ENCODE measurements at regions not wholly inside any gene's neighbourhood (a gene's known extent, or its start where the extent isn't known, plus 50 kb on each side); places are given as distances from the start of the nearest gene placed in this dataset.

- no peak for DNase-seq (ENCODE audit: low spot score in 2 of 2)
- H3K27me3 ChIP-seq, result peaks cover 0 to 2% of the 10 kb centered on the region in 2 donors
- no peaks in the 10 kb centered on the region for H3K9me3 ChIP-seq
- no peak overlapping the region for H3K4me3 ChIP-seq
- H3K27ac ChIP-seq, result no peak overlapping the region
- H3K36me3 ChIP-seq, result no peaks in the 10 kb centered on the region
- TF ChIP-seq POLR2A (IDR thresholded peaks at IDR 0.05), result no peak
- TF ChIP-seq EP300 (IDR thresholded peaks at IDR 0.05), result no peak
- no peak for TF ChIP-seq CTCF (IDR thresholded peaks at IDR 0.05)
- 78 to 80% methylated on average over 1 of the region's 1 CpG for WGBS, 2 donors
- H3K4me1 ChIP-seq, result no peaks in the 10 kb centered on the region
These were observed 152.2 kb downstream of the CBLL2 start for GRCh38 chrX:22424919-22425318.

GRCh38 chrX:22429704-22430103, 157.0 kb downstream of the CBLL2 start:
- Histone ChIP-seq H3K36me3 (no peaks in the 10 kb centered on the region), H3K9me3 (no peaks in the 10 kb centered on the region), H3K27me3 (no peaks in the 10 kb centered on the region), H3K4me3 (no peak overlapping the region), H3K27ac (no peak overlapping the region), H3K4me1 (no peaks in the 10 kb centered on the region)
- DNase-seq (ENCODE audit: low spot score in 2 of 2), result no peak
- no peak for TF ChIP-seq EP300 (IDR thresholded peaks at IDR 0.05)
- no peak for TF ChIP-seq CTCF (IDR thresholded peaks at IDR 0.05)
- no peak for TF ChIP-seq POLR2A (IDR thresholded peaks at IDR 0.05)
- WGBS, 2 donors, result 84% methylated on average over 3 of the region's 3 CpGs

- Histone ChIP-seq H3K27me3 (no peaks in the 10 kb centered on the region), H3K27ac (no peak overlapping the region), H3K36me3 (no peaks in the 10 kb centered on the region), H3K4me3 (no peak overlapping the region), H3K9me3 (no peaks in the 10 kb centered on the region), H3K4me1 (no peaks in the 10 kb centered on the region)
- no peak for DNase-seq (ENCODE audit: low spot score in 2 of 2)
- 83 to 86% methylated on average over 5 of the region's 5 CpGs for WGBS, 2 donors
- no peak for TF ChIP-seq CTCF (IDR thresholded peaks at IDR 0.05)
- no peak for TF ChIP-seq POLR2A (IDR thresholded peaks at IDR 0.05)
- no peak for TF ChIP-seq EP300 (IDR thresholded peaks at IDR 0.05)
These were observed 158.0 kb downstream of the CBLL2 start for GRCh38 chrX:22430701-22431100.

- Histone ChIP-seq H3K9me3 (no peaks in the 10 kb centered on the region), H3K27me3 (no peaks in the 10 kb centered on the region), H3K27ac (no peak overlapping the region), H3K4me1 (no peaks in the 10 kb centered on the region), H3K4me3 (no peak overlapping the region), H3K36me3 (no peaks in the 10 kb centered on the region)
- DNase-seq (ENCODE audit: low spot score in 2 of 2), result no peak
- no peak for TF ChIP-seq CTCF (IDR thresholded peaks at IDR 0.05)
- TF ChIP-seq EP300 (IDR thresholded peaks at IDR 0.05), result no peak
- no peak for TF ChIP-seq POLR2A (IDR thresholded peaks at IDR 0.05)
- WGBS, 2 donors, result 80 to 81% methylated on average over 8 to 12 of the region's 12 CpGs
These were observed 160.8 kb downstream of the CBLL2 start for GRCh38 chrX:22433292-22434070.

- no peak overlapping the region for H3K4me3 ChIP-seq
- no peak overlapping the region for H3K27ac ChIP-seq
- no peaks in the 10 kb centered on the region for H3K4me1 ChIP-seq
- DNase-seq (ENCODE audit: low spot score in 2 of 2), result no peak
- no peaks in the 10 kb centered on the region for H3K36me3 ChIP-seq
- no peaks in the 10 kb centered on the region for H3K27me3 ChIP-seq
- 76 to 100% methylated on average over 1 of the region's 1 CpG for WGBS, 2 donors
- no peaks in the 10 kb centered on the region for H3K9me3 ChIP-seq
- TF ChIP-seq POLR2A (IDR thresholded peaks at IDR 0.05) (no peak), CTCF (IDR thresholded peaks at IDR 0.05) (no peak), EP300 (IDR thresholded peaks at IDR 0.05) (no peak)
These were observed 173.2 kb downstream of the CBLL2 start for GRCh38 chrX:22445880-22446279.

All from tibial nerve (tissue), 4 donors.